C4-2B (cell line): ENCODE measurements at regions not wholly inside any gene's neighbourhood (a gene's known extent, or its start where the extent isn't known, plus 50 kb on each side); places are given as distances from the start of the nearest gene placed in this dataset.
A peak's percentile ranks its signal among the peaks of the same experiment; 100 is the strongest.

Source experiments
- H3K27ac ChIP-seq: fragments of 450-650 bp; 2 replicates; pipeline ENCODE4 v1.5.1; 2017
- CTCF ChIP-seq: fragments of 450-650 bp; conservative IDR thresholded peaks from 2 replicates; pipeline ENCODE4 v1.5.1; 2017; ENCODE audit warnings: mild to moderate bottlenecking
- ZFX ChIP-seq: fragments of 450-650 bp; IDR thresholded peaks from 2 replicates; pipeline ENCODE4 v1.6.1; 2017

DNA sequence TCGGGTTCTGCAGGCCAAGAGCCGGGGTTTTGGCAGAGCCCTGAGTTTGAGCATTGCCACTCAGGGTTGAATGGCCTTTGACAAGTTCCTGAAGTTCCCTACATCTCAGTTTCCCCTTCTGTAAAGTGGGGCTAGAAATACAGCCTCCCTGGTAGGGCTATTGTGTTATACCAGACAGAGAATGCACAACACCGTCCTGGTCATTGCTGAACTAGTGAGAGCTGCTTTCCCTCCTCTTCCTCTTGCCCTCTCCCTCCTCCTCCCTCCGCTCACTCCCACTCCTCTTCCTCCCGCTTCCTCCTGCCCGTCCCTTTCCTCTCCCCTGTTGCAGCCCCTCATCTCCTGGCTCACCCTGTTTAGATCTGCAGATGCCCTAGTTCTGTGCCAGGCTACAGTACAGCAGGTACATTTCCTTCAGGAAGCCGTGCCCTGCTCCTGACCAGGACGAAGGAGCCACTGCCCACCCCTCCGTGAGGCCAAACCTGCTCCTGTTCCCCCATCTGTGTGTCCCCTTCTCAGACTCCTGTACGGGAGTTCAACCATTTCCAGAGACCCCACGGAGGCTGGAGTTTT is 91.5 kb upstream of the SHANK2 start:
- TF ChIP-seq ZFX = no peak
- TF ChIP-seq CTCF = peak; percentile 56
- H3K27ac ChIP-seq = no peak overlapping the region

DNA sequence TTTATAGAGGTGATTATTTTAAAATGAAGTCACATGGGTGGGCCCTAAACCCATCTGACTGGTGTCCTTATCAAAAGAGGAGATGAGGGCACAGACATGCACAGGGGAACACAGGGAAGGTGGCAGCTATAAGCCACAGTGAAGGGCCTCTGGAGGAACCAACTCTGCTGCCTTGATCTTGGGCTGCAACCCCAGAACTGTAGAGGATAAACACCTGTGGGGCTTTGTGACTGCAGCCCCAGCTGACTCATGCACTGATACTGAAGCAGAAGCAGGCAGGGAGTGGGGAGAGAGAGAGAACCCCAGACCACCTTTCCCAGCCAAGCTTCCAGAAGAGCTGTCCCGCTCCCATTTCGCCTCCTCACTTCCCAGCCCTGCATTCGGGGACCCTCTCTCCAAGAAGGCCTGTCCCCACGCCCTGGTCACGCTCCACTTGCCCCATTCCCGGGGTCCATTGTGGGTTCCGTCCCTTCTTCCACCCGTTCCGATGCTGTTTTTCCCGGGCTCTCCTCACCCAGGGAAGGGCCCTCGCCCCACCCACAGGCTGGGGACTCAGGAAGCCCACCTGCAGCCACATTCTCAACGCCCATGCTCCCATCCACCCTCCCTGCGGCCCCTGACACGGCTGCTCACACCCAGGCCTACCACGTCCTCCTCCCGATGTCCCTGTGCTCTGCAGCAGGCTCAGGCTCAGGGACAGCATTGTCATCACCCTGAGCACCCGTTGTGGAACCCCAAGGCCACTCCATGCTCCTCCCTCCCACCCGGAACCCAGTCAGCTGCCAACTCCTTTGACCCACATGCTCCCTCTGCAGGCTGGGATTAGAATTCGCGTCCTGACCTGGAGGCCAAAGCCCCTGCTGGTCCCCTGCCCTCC is 90.8 kb upstream of the SHANK2 start:
- TF ChIP-seq CTCF (peak; percentile 84), ZFX (no peak)
- H3K27ac ChIP-seq = no peak overlapping the region

GRCh38 chr11:71342116-71342515 is 89.7 kb upstream of the SHANK2 start:
- TF ChIP-seq ZFX = no peak
- H3K27ac ChIP-seq = no peak overlapping the region

DNA sequence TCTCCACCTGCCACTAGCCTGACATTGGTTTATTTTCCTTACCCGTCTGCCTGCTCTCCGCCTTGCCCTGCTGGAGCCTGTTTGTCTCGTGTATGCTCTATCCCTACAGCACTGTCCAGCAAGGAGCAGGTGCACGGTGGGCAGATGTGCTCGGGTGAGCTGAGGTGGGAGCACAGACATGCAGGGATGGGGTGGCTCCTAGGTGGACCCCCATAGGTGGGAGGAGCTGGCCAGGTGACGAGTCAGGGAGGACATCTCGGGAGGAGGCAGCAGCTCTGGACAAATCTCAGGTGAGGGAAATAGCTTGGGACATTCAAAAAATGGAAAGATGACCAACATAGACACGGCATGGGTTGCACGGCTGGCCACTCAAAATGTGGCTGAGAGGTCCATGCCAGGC is 89.2 kb upstream of the SHANK2 start:
- no peak for TF ChIP-seq CTCF
- TF ChIP-seq ZFX = no peak
- no peak overlapping the region for H3K27ac ChIP-seq

- TF ChIP-seq ZFX (no peak), CTCF (no peak)
- no peak overlapping the region for H3K27ac ChIP-seq
These were observed 88.8 kb upstream of the SHANK2 start for GRCh38 chr11:71341173-71341572.

DNA sequence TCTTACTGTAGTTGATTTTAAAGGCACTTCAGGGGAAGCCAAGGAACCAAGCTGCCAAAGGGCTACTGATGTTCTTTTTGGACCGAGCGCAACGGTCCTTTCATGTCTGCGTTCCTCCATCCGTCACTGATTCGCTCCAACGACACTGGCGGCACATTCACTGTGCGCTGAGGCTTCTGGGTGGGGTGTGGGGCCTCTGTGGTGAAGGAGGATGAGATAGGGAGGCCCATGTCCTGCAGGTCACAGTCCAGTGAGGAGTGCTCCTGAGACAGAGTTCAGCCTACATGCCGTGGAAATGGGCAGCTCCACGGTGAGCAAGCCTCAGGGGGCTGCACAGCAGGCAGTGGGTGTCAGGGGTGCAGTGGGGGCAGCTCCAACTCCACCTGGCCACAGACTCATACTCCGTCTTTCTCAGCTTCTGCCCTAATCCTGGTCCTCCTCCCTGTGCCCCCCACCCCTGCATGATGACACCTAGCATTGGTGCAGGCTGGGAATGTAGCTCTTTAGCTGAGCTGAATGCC is 87.8 kb upstream of the SHANK2 start:
- TF ChIP-seq CTCF = no peak
- no peak for TF ChIP-seq ZFX
- no peak overlapping the region for H3K27ac ChIP-seq

DNA sequence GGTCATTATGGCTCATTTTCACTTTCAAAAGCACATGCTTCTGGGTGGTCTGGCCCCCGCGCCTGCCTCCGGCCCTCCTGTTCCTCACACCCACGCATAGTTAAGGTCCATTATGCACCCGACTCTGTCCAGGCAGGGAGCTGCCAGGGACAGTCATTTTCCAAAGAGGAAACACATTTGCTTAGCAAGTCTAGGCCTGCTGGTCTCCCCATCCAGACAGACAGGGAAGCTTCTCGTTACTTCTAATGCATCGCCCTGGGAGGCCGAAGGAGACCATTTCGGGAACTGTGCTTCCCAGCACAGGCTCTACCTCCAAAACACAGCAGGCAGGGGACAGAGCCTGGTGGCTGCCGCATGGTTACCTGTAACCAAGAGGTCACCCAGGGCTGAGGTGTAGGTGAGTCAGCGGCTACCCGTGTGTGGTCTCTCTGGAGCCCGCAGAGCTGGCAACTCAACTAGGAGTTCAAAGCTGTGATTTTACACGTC is 87.1 kb upstream of the SHANK2 start:
- no peak overlapping the region for H3K27ac ChIP-seq
- TF ChIP-seq ZFX (no peak), CTCF (no peak)
